ENCODE measurements at regions not wholly inside any gene's neighbourhood (a gene's known extent, or its start where the extent isn't known, plus 50 kb on each side); places are given as distances from the start of the nearest gene placed in this dataset.

- TF ChIP-seq, protein P1, sequence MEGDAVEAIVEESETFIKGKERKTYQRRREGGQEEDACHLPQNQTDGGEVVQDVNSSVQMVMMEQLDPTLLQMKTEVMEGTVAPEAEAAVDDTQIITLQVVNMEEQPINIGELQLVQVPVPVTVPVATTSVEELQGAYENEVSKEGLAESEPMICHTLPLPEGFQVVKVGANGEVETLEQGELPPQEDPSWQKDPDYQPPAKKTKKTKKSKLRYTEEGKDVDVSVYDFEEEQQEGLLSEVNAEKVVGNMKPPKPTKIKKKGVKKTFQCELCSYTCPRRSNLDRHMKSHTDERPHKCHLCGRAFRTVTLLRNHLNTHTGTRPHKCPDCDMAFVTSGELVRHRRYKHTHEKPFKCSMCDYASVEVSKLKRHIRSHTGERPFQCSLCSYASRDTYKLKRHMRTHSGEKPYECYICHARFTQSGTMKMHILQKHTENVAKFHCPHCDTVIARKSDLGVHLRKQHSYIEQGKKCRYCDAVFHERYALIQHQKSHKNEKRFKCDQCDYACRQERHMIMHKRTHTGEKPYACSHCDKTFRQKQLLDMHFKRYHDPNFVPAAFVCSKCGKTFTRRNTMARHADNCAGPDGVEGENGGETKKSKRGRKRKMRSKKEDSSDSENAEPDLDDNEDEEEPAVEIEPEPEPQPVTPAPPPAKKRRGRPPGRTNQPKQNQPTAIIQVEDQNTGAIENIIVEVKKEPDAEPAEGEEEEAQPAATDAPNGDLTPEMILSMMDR (IDR thresholded peaks at IDR 0.05 in 2 of 3, conservative IDR thresholded peaks at IDR 0.05 in 1 of 3; ENCODE audit: control insufficient read depth in 2 of 3, extremely low read depth in 1 of 3, insufficient read depth in 1 of 3, low read depth in 3 of 3, low read length in 3 of 3): no peak
- TF ChIP-seq TCF7 (IDR thresholded peaks at IDR 0.05; ENCODE audit: borderline replicate concordance) (no peak), NBN (IDR thresholded peaks at IDR 0.05) (no peak), POLR2A (IDR thresholded peaks at IDR 0.05; ENCODE audit: low read depth, low read length) (no peak), NFIC (IDR thresholded peaks at IDR 0.05; ENCODE audit: low read depth, low read length) (no peak), MAX (IDR thresholded peaks at IDR 0.05; ENCODE audit: low read depth, low read length) (no peak), GABPA (IDR thresholded peaks at IDR 0.05; ENCODE audit: low read depth) (no peak), POLR2AphosphoS5 (IDR thresholded peaks at IDR 0.05; ENCODE audit: low read length) (no peak), KDM1A (IDR thresholded peaks at IDR 0.05; ENCODE audit: borderline replicate concordance) (no peak), RCOR1 (conservative IDR thresholded peaks at IDR 0.05; ENCODE audit: low read depth, low read length) (no peak), TCF12 (IDR thresholded peaks at IDR 0.05; ENCODE audit: low read depth, low read length) (no peak), MYC (IDR thresholded peaks at IDR 0.05; ENCODE audit: insufficient read depth, insufficient read length, insufficient replicate concordance, low read length, severe bottlenecking) (no peak)
- TF ChIP-seq, protein P2, sequence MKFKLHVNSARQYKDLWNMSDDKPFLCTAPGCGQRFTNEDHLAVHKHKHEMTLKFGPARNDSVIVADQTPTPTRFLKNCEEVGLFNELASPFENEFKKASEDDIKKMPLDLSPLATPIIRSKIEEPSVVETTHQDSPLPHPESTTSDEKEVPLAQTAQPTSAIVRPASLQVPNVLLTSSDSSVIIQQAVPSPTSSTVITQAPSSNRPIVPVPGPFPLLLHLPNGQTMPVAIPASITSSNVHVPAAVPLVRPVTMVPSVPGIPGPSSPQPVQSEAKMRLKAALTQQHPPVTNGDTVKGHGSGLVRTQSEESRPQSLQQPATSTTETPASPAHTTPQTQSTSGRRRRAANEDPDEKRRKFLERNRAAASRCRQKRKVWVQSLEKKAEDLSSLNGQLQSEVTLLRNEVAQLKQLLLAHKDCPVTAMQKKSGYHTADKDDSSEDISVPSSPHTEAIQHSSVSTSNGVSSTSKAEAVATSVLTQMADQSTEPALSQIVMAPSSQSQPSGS (IDR thresholded peaks at IDR 0.05; ENCODE audit: low read length): no peak
Measured at GRCh38 chr1:101174722-101175121, 62.1 kb upstream of the S1PR1 start.
